RWPE2 (cell line): ENCODE measurements at regions not wholly inside any gene's neighbourhood (a gene's known extent, or its start where the extent isn't known, plus 50 kb on each side); places are given as distances from the start of the nearest gene placed in this dataset.
A peak's percentile ranks its signal among the peaks of the same experiment; 100 is the strongest.

Experiments
- ATAC-seq: fragments of 200-7000 bp; cut with Tn5 transposase; 3 replicates; pipeline ENCODE4 v1.9.1; 2021; ENCODE audit warnings: low read depth
- DNase-seq: peaks from one replicate; pipeline ENCODE4 v3.0.0-alpha.2; 2020; ENCODE audit warnings: low spot score
- H3K27ac ChIP-seq: fragments of 450-650 bp; 2 replicates; pipeline ENCODE4 v1.5.1; 2017; ENCODE audit warnings: mild to moderate bottlenecking; ENCODE audit not compliant: poor library complexity, severe bottlenecking
- H3K27me3 ChIP-seq: fragments of 250-450 bp; sonication (Bioruptor Pico); 2 replicates; pipeline ENCODE4 v1.5.1; 2021; ENCODE audit warnings: mild to moderate bottlenecking, moderate library complexity; ENCODE audit not compliant: insufficient read depth, poor library complexity, severe bottlenecking
- H3K36me3 ChIP-seq: fragments of 250-450 bp; sonication (Bioruptor Pico); 2 replicates; pipeline ENCODE4 v1.5.1; 2020; ENCODE audit warnings: low read depth, mild to moderate bottlenecking, moderate library complexity
- H3K4me1 ChIP-seq: fragments of 250-450 bp; sonication (Bioruptor Pico); 2 replicates; pipeline ENCODE4 v1.5.1; 2021; ENCODE audit warnings: mild to moderate bottlenecking, moderate library complexity; ENCODE audit not compliant: insufficient read depth, poor library complexity, severe bottlenecking
- H3K4me3 ChIP-seq: fragments of 250-450 bp; sonication (Bioruptor Pico); 2 replicates; pipeline ENCODE4 v1.5.1; 2021; ENCODE audit warnings: mild to moderate bottlenecking, moderate library complexity; ENCODE audit not compliant: severe bottlenecking
- H3K9me3 ChIP-seq: fragments of 250-450 bp; sonication (Bioruptor Pico); 2 replicates; pipeline ENCODE4 v1.5.1; 2021; ENCODE audit warnings: mild to moderate bottlenecking, moderate library complexity; ENCODE audit not compliant: severe bottlenecking
- CTCF ChIP-seq: fragments of 450-650 bp; IDR thresholded peaks from one replicate; pipeline ENCODE4 v1.5.1; 2017; ENCODE audit warnings: mild to moderate bottlenecking, moderate library complexity; ENCODE audit not compliant: poor library complexity, severe bottlenecking

GRCh38 chr4:74667944-74668343, 126.4 kb downstream of the BTC start:
- H3K27ac ChIP-seq: no peak overlapping the region
- DNase-seq (no peak), ATAC-seq (no peak)
- no peaks in the 10 kb centered on the region for H3K27me3 ChIP-seq
- H3K4me3 ChIP-seq: no peak overlapping the region
- H3K36me3 ChIP-seq: no peaks in the 10 kb centered on the region
- H3K4me1 ChIP-seq: peaks cover 23% of the 10 kb centered on the region
- no peaks in the 10 kb centered on the region for H3K9me3 ChIP-seq
- no peak for TF ChIP-seq CTCF

- Histone ChIP-seq H3K4me1 (peaks cover 22% of the 10 kb centered on the region), H3K9me3 (no peaks in the 10 kb centered on the region), H3K27ac (no peak overlapping the region), H3K27me3 (no peaks in the 10 kb centered on the region), H3K36me3 (no peaks in the 10 kb centered on the region), H3K4me3 (no peak overlapping the region)
- no peak for TF ChIP-seq CTCF
- ATAC-seq: no peak
- DNase-seq: no peak
Observed at GRCh38 chr4:74669702-74670101, 124.6 kb downstream of the BTC start.

GRCh38 chr4:74670583-74670982, 123.7 kb downstream of the BTC start:
- H3K9me3 ChIP-seq: no peaks in the 10 kb centered on the region
- no peaks in the 10 kb centered on the region for H3K36me3 ChIP-seq
- H3K27ac ChIP-seq: peak overlapping the region; percentile 9
- no peak overlapping the region for H3K4me3 ChIP-seq
- peaks cover 14% of the 10 kb centered on the region for H3K4me1 ChIP-seq
- H3K27me3 ChIP-seq: no peaks in the 10 kb centered on the region
- ATAC-seq (peak; percentile 58; the same call in 2 of the 3 replicates), DNase-seq (no peak)
- TF ChIP-seq CTCF: no peak

GRCh38 chr4:74671080-74671698, 123.1 kb downstream of the BTC start:
- no peak for DNase-seq
- Histone ChIP-seq H3K4me1 (peaks cover 10% of the 10 kb centered on the region), H3K27me3 (no peaks in the 10 kb centered on the region), H3K4me3 (no peak overlapping the region), H3K27ac (peak overlapping the region; percentile 9), H3K36me3 (no peaks in the 10 kb centered on the region), H3K9me3 (no peaks in the 10 kb centered on the region)
- peak; percentile 83 for ATAC-seq
- TF ChIP-seq CTCF: peak; percentile 94

- Histone ChIP-seq H3K36me3 (no peaks in the 10 kb centered on the region), H3K4me3 (no peak overlapping the region), H3K27ac (no peak overlapping the region), H3K27me3 (no peaks in the 10 kb centered on the region), H3K9me3 (no peaks in the 10 kb centered on the region), H3K4me1 (peaks cover 10% of the 10 kb centered on the region)
- ATAC-seq (no peak), DNase-seq (no peak)
- TF ChIP-seq CTCF: no peak
Observed at GRCh38 chr4:74674750-74675149, 119.6 kb downstream of the BTC start.
